Type B pancreatic cell (in vitro differentiated cells): ENCODE measurements at regions not wholly inside any gene's neighbourhood (a gene's known extent, or its start where the extent isn't known, plus 50 kb on each side); places are given as distances from the start of the nearest gene placed in this dataset.

Experiments
- DNase-seq: peaks from one replicate; pipeline ENCODE4 v3.0.0; 2021; ENCODE audit warnings: mixed read lengths; ENCODE audit not compliant: unreplicated experiment; ENCODE audit errors: extremely low spot score
- H3K27ac Mint-ChIP-seq: 2 replicates; pipeline ENCODE4 v1.8.0; 2021; ENCODE audit warnings: mild to moderate bottlenecking, mixed read lengths
- H3K27me3 Mint-ChIP-seq: 2 replicates; pipeline ENCODE4 v1.8.0; 2021; ENCODE audit warnings: mixed read lengths
- H3K36me3 Mint-ChIP-seq: 2 replicates; pipeline ENCODE4 v1.8.0; 2021; ENCODE audit warnings: mixed read lengths
- H3K4me1 Mint-ChIP-seq: one replicate; pipeline ENCODE4 v1.8.0; 2021; ENCODE audit warnings: mixed read lengths; ENCODE audit not compliant: unreplicated experiment
- H3K4me3 Mint-ChIP-seq: 2 replicates; pipeline ENCODE4 v1.8.0; 2021; ENCODE audit warnings: mild to moderate bottlenecking, mixed read lengths
- H3K9me3 Mint-ChIP-seq: 2 replicates; pipeline ENCODE4 v1.8.0; 2021; ENCODE audit warnings: mixed read lengths
- CTCF ChIP-seq: fragments of 200-600 bp; sonication (generic); conservative IDR thresholded peaks from 2 replicates; pipeline ENCODE4 v1.5.0; 2021; ENCODE audit warnings: antibody characterized with exemption, mild to moderate bottlenecking

DNA sequence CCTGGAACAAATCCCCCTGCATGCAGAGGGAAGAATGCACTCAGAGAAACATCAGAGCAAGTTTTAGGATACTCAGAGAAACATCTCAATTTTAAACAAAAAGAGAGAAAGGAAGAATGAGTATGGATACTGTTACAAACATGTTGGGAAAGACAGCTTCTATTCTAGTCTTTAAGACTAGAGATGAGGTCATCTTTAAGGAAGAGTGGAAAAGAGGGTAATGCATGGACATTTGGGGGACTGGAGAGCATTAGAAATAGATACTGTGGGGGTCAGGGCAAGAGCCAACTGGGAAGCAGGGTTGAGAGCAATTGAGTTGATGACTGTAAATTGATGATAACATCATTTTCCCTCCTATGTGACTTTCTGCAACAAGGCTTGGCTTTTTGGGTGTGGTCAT lies 431.2 kb downstream of the CDH26 start:
- no peaks in the 10 kb centered on the region for H3K36me3 Mint-ChIP-seq
- peaks cover 16% of the 10 kb centered on the region for H3K27me3 Mint-ChIP-seq
- H3K4me3 Mint-ChIP-seq: no peak overlapping the region
- no peaks in the 10 kb centered on the region for H3K4me1 Mint-ChIP-seq
- no peak for DNase-seq
- TF ChIP-seq CTCF: no peak
- H3K9me3 Mint-ChIP-seq: no peaks in the 10 kb centered on the region
- H3K27ac Mint-ChIP-seq: no peak overlapping the region

GRCh38 chr20:60389882-60390281 lies 431.7 kb downstream of the CDH26 start:
- no peak for DNase-seq
- Mint-ChIP-seq H3K27ac (no peak overlapping the region), H3K27me3 (peaks cover 16% of the 10 kb centered on the region), H3K36me3 (no peaks in the 10 kb centered on the region), H3K4me3 (no peak overlapping the region), H3K4me1 (no peaks in the 10 kb centered on the region), H3K9me3 (no peaks in the 10 kb centered on the region)
- TF ChIP-seq CTCF: no peak

DNA sequence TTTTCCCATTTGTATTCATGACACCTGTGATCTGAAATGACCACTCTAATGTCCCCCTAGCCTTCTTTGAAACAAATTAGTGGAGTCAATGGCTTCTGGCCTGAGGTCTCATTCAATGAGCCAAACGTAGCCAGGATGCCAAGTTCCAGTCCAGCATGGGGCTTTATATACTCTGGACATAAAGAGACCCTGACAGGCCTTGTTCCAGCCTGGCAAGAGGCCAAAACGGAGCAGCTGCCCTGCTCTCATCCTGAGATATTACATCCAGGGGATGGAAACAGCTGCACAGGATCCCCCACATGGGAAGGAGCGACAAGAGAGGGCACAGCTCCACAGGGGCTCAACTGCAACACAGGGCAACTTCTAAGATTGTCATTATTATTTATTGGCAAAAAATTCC lies 437.8 kb downstream of the CDH26 start:
- H3K4me3 Mint-ChIP-seq: no peak overlapping the region

GRCh38 chr20:60400567-60400966 lies 442.3 kb downstream of the CDH26 start:
- DNase-seq: no peak
- peaks cover 5% of the 10 kb centered on the region for H3K9me3 Mint-ChIP-seq
- H3K36me3 Mint-ChIP-seq: no peaks in the 10 kb centered on the region
- no peak for TF ChIP-seq CTCF
- no peak overlapping the region for H3K4me3 Mint-ChIP-seq
- peaks cover 20% of the 10 kb centered on the region for H3K27me3 Mint-ChIP-seq
- no peak overlapping the region for H3K27ac Mint-ChIP-seq
- H3K4me1 Mint-ChIP-seq: no peaks in the 10 kb centered on the region

More for the DNA sequence above, 437.8 kb downstream of the CDH26 start:
- Mint-ChIP-seq H3K9me3 (peaks cover 5% of the 10 kb centered on the region), H3K36me3 (no peaks in the 10 kb centered on the region), H3K4me1 (no peaks in the 10 kb centered on the region), H3K27me3 (peaks cover 22% of the 10 kb centered on the region), H3K27ac (no peak overlapping the region)
- no peak for DNase-seq
- TF ChIP-seq CTCF: no peak

GRCh38 chr20:60402189-60403058 lies 444.2 kb downstream of the CDH26 start:
- no peak for DNase-seq
- Mint-ChIP-seq H3K9me3 (peaks cover 5% of the 10 kb centered on the region), H3K27me3 (peaks cover 19% of the 10 kb centered on the region), H3K4me3 (no peak overlapping the region), H3K36me3 (no peaks in the 10 kb centered on the region), H3K4me1 (no peaks in the 10 kb centered on the region), H3K27ac (no peak overlapping the region)
- no peak for TF ChIP-seq CTCF
